ENCODE measurements at regions not wholly inside any gene's neighbourhood (a gene's known extent, or its start where the extent isn't known, plus 50 kb on each side); places are given as distances from the start of the nearest gene placed in this dataset.

- Histone ChIP-seq H3K36me3 (ENCODE audit: control insufficient read depth, insufficient read depth, low read length) (no peaks in the 10 kb centered on the region), H3K27me3 (ENCODE audit: control insufficient read depth, insufficient read depth, low read length) (no peaks in the 10 kb centered on the region), H3K4me3 (ENCODE audit: low read depth, low read length) (no peak overlapping the region)
- no peak for DNase-seq (ENCODE audit: low read depth)
- no peak for TF ChIP-seq CTCF (IDR thresholded peaks at IDR 0.05; ENCODE audit: insufficient read depth, low read length, poor library complexity, severe bottlenecking)
These were observed 298.3 kb downstream of the KCNS3 start for GRCh38 chr2:18176679-18177215.

GRCh38 chr2:18172607-18173006, 294.1 kb downstream of the KCNS3 start:
- no peak for TF ChIP-seq CTCF (IDR thresholded peaks at IDR 0.05; ENCODE audit: insufficient read depth, low read length, poor library complexity, severe bottlenecking)
- H3K27me3 ChIP-seq (ENCODE audit: control insufficient read depth, insufficient read depth, low read length): no peaks in the 10 kb centered on the region
- no peak for DNase-seq (ENCODE audit: low read depth)
- no peak overlapping the region for H3K4me3 ChIP-seq (ENCODE audit: low read depth, low read length)
- H3K36me3 ChIP-seq (ENCODE audit: control insufficient read depth, insufficient read depth, low read length): no peaks in the 10 kb centered on the region

GRCh38 chr2:18171191-18172139, 293.0 kb downstream of the KCNS3 start:
- Histone ChIP-seq H3K4me3 (ENCODE audit: low read depth, low read length) (no peak overlapping the region), H3K36me3 (ENCODE audit: control insufficient read depth, insufficient read depth, low read length) (no peaks in the 10 kb centered on the region), H3K27me3 (ENCODE audit: control insufficient read depth, insufficient read depth, low read length) (no peaks in the 10 kb centered on the region)
- no peak for TF ChIP-seq CTCF (IDR thresholded peaks at IDR 0.05; ENCODE audit: insufficient read depth, low read length, poor library complexity, severe bottlenecking)
- DNase-seq (ENCODE audit: low read depth): no peak

GRCh38 chr2:18170642-18171041, 292.2 kb downstream of the KCNS3 start:
- Histone ChIP-seq H3K36me3 (ENCODE audit: control insufficient read depth, insufficient read depth, low read length) (no peaks in the 10 kb centered on the region), H3K27me3 (ENCODE audit: control insufficient read depth, insufficient read depth, low read length) (no peaks in the 10 kb centered on the region), H3K4me3 (ENCODE audit: low read depth, low read length) (no peak overlapping the region)
- no peak for DNase-seq (ENCODE audit: low read depth)
- no peak for TF ChIP-seq CTCF (IDR thresholded peaks at IDR 0.05; ENCODE audit: insufficient read depth, low read length, poor library complexity, severe bottlenecking)

GRCh38 chr2:18169893-18170175, 291.4 kb downstream of the KCNS3 start:
- Histone ChIP-seq H3K27me3 (ENCODE audit: control insufficient read depth, insufficient read depth, low read length) (no peaks in the 10 kb centered on the region), H3K36me3 (ENCODE audit: control insufficient read depth, insufficient read depth, low read length) (no peaks in the 10 kb centered on the region), H3K4me3 (ENCODE audit: low read depth, low read length) (no peak overlapping the region)
- TF ChIP-seq CTCF (IDR thresholded peaks at IDR 0.05; ENCODE audit: insufficient read depth, low read length, poor library complexity, severe bottlenecking): no peak
- no peak for DNase-seq (ENCODE audit: low read depth)
